ENCODE measurements at regions not wholly inside any gene's neighbourhood (a gene's known extent, or its start where the extent isn't known, plus 50 kb on each side); places are given as distances from the start of the nearest gene placed in this dataset.
A peak's percentile ranks its signal among the peaks of the same experiment; 100 is the strongest.

DNA sequence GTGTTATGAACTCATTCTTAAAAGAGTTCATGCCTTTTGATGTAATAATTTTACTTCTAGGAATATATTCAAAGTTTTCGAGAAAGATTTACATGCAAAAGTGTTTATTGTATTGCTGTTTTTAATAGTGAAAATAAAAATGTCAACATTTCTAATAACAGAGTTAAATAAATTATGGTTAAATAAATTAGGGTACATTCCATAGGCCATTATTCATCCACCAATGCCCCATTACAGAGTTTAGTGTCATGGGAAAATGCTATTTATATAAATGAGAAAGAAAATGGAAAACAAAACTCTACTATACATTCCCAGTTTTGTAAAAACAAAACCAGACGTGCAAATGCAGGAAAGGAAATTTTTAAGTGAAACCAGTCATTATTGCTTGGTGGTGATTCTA is 538.1 kb upstream of the TBL1XR1 start:
- FAIRE-seq, result no peak
- no peak for TF ChIP-seq POLR2A (IDR thresholded peaks at IDR 0.05; ENCODE audit: low read depth, low read length)

DNA sequence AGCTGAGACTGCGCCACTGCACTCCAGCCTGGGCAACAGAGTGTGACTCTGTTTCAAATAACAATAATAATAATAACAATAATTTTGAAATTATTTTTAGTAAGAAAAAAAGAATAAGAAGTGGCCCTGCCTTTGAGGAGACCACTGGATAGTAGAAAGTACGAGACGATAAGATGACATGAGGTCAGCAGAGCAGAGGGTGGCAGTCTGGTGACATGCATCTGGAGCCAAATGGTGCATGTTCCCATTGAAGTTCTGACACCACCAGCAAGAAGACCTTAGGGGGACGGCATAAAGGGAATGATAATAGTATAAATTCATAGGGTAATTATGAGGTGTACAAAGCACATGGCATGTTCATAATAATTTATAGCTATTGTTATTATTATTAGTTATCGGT is 542.2 kb upstream of the TBL1XR1 start:
- DNase-seq (ENCODE audit: insufficient read length) (no peak), FAIRE-seq (no peak)
- TF ChIP-seq POLR2A (IDR thresholded peaks at IDR 0.05; ENCODE audit: low read depth, low read length), result no peak
- no peak for TF ChIP-seq TAF1 (IDR thresholded peaks at IDR 0.05; ENCODE audit: borderline replicate concordance, low read depth, low read length)
- no peak for TF ChIP-seq POLR2AphosphoS5 (IDR thresholded peaks at IDR 0.05; ENCODE audit: low read depth, low read length)

More for the DNA sequence above, 538.1 kb upstream of the TBL1XR1 start:
- no peak for DNase-seq (ENCODE audit: insufficient read length)

DNA sequence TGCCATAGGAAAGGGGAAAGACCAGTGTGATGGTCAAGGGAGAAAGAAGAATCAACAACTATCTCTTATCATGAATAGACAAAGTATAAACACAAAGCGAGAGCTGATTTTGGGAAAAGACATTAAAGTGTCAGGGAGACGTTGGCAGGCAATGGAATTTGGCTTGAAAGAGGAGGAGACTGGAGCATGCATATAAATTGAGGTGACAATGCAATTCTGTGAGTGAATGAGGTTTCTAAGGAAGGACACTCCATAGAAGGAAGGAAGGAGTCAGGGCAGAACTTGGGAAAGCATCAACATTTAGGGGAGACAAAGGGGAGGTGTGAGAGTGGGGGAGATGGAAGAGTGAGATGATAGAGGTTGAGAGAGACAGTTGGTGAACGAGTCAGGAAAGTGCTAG is 543.0 kb upstream of the TBL1XR1 start:
- DNase-seq (ENCODE audit: insufficient read length), result no peak
- TF ChIP-seq TAF1 (IDR thresholded peaks at IDR 0.05; ENCODE audit: borderline replicate concordance, low read depth, low read length) (no peak), POLR2A (IDR thresholded peaks at IDR 0.05; ENCODE audit: low read depth, low read length) (no peak), POLR2AphosphoS5 (IDR thresholded peaks at IDR 0.05; ENCODE audit: low read depth, low read length) (no peak)
- FAIRE-seq, result no peak

DNA sequence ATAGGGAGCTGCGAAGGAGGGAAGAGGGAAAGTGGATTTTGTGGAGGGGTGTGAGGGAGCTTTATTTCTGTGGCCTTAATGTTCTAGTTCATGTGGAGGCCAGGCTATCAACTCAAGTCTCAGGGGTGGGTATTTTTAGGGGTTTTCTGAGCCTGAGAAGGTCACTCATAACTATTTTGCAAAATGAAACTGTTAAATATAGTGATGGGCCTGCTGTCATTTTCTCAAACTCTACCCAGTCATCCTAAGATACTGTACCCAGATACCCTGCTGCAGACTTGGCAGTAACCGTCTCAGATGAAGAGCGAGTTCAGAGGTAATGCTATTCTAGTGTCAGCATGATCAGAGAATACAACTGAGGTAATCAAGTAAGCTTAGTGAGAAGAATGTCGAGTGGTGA is 545.0 kb upstream of the TBL1XR1 start:
- no peak for TF ChIP-seq TAF1 (IDR thresholded peaks at IDR 0.05; ENCODE audit: borderline replicate concordance, low read depth, low read length)
- TF ChIP-seq POLR2A (IDR thresholded peaks at IDR 0.05; ENCODE audit: low read depth, low read length), result no peak
- no peak for TF ChIP-seq POLR2AphosphoS5 (IDR thresholded peaks at IDR 0.05; ENCODE audit: low read depth, low read length)

DNA sequence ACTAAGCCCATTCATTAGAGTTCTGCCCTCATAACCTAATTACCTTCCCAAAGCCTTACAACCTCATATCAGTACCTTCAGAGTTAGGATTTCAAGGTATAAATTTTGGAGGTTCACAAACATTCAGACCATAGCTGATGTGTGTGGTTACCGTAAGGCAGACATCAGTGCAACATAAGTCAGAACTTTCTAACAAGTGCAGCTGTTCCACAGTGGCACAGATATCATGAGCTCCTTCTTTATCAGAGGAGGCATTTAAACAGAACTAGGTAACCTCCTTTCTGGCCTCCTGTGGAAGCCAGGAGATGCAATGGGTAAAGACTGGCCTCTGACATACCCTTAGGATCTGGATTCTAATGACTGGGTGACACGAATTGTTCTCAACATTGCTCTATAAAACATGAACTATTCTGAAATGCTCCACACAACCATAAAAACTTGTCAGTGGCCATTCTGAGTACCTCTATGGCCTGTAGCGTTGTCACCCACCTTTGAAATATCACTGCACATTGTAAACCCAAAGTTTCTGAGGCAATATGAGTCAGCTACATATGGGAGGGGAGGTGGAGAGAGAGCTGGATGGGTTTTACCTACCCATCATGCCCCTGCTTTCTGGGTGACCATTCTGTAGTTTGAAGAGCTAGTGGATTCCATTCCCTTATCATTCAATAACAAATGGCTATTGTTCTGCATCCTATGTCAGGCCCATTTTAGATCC is 546.0 kb upstream of the TBL1XR1 start:
- TF ChIP-seq TAF1 (IDR thresholded peaks at IDR 0.05; ENCODE audit: borderline replicate concordance, low read depth, low read length) (no peak), POLR2A (IDR thresholded peaks at IDR 0.05; ENCODE audit: low read depth, low read length) (no peak), POLR2AphosphoS5 (IDR thresholded peaks at IDR 0.05; ENCODE audit: low read depth, low read length) (no peak)
- no peak for DNase-seq (ENCODE audit: insufficient read length)
- FAIRE-seq, result no peak

More for the DNA sequence above, 545.0 kb upstream of the TBL1XR1 start:
- DNase-seq (ENCODE audit: insufficient read length), result no peak
- peak; percentile 9 for FAIRE-seq

DNA sequence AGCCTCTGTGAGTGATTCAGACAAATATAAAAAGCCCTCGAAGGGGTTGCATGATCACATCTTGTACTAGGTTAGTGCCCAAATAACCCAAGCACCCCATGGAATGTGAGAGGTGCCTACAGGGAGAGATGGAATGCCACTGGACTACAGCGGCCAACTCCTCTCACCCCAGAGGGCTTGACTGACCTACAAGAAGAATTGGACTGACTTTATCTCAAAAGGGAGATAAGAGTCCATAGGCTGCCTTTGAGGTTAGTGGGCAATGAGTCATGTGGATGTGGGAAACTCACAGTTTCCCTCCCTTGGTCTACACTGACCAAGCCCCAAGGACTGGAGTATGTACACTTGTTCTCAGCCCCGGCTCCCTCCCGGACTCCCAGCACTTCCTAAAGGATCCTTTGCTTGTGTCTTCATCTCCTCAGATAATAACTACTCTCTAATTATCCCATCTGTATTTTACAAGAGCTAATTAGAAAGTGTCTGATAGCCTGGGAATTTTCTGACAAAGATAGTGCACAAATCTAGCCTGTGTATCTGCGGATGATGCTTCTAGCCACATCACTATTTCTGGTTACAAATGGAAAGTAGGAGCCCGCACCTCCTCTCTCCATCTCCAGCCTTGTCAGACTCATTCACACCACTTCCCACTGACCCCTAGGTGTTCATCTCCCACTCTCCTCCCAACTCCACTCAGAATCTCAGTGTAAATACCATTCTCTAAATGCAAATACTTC is 547.8 kb upstream of the TBL1XR1 start:
- TF ChIP-seq TAF1 (IDR thresholded peaks at IDR 0.05; ENCODE audit: borderline replicate concordance, low read depth, low read length) (no peak), POLR2A (IDR thresholded peaks at IDR 0.05; ENCODE audit: low read depth, low read length) (no peak), POLR2AphosphoS5 (IDR thresholded peaks at IDR 0.05; ENCODE audit: low read depth, low read length) (no peak)
- DNase-seq (ENCODE audit: insufficient read length) (no peak), FAIRE-seq (peak; percentile 14)

DNA sequence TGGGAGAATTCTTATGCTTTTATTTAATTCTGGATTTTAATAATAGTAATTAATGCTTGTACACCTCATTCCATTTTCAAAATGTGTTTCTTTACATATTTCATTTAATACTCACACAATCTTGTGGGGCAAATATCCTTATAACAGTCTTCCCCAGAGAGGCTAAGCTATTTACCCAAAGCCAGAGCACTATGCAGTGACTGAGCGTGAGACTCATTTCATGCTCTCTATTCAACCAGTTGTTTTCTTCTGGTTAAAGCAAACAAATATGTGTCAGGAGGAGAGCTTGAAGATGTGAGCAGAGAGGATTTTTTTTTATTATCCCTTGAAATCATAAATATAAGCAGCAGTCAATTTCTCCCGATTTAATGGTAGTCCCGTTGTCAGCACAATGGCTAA is 548.3 kb upstream of the TBL1XR1 start:
- FAIRE-seq, result peak; percentile 36
- DNase-seq (ENCODE audit: insufficient read length), result no peak
- TF ChIP-seq POLR2A (IDR thresholded peaks at IDR 0.05; ENCODE audit: low read depth, low read length), result no peak
- TF ChIP-seq TAF1 (IDR thresholded peaks at IDR 0.05; ENCODE audit: borderline replicate concordance, low read depth, low read length), result no peak
- no peak for TF ChIP-seq POLR2AphosphoS5 (IDR thresholded peaks at IDR 0.05; ENCODE audit: low read depth, low read length)

DNA sequence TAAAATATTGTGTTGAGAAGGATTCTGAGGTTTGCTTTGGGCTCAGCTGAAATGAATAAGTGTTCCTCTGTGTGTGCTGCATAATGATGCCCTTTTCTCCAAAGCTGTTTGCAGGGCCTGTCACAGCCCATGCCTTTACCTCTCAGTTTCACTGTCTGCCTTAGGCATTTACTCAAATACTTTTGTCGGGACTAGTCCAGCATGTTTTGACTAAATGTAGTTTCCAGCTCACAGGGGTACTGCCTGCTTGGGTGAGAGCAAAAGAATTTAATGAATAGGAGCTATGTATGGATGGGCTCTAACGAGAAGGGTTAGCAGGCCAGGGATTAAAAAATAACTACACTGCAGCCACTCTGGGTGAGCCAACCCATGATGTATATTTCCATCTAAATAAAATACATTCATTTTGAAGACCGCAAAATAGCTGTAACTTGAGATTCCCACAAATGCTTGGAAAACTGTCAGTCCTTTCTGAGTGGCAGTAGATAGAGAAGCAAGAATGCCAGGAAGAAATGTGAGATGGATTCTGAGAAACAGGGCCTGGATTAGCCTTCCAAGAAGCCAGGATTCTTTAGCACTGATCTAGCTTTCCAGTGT is 549.2 kb upstream of the TBL1XR1 start:
- TF ChIP-seq POLR2AphosphoS5 (IDR thresholded peaks at IDR 0.05; ENCODE audit: low read depth, low read length) (no peak), POLR2A (IDR thresholded peaks at IDR 0.05; ENCODE audit: low read depth, low read length) (no peak), TAF1 (IDR thresholded peaks at IDR 0.05; ENCODE audit: borderline replicate concordance, low read depth, low read length) (no peak)
- FAIRE-seq, result peak; percentile 50
- no peak for DNase-seq (ENCODE audit: insufficient read length)

DNA sequence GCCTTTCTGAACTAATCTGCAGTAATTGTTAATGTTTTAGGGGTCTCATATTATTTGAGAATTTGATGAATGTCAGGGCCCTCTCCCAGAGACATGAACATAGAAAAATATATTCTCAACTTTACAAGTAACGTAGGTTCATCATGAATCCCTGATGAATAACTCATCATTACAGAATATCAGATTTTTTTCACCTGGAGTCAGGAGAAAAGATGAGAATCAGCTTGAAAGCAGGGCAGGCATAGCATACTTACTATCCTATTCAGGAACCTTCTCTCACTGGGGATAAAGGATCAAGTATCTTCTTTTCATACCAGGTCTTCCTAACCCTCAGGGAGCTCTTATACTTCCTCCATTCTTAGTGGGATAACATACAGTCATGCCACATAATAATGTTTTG is 552.6 kb upstream of the TBL1XR1 start:
- no peak for DNase-seq (ENCODE audit: insufficient read length)
- FAIRE-seq, result no peak
- TF ChIP-seq TAF1 (IDR thresholded peaks at IDR 0.05; ENCODE audit: borderline replicate concordance, low read depth, low read length) (no peak), POLR2A (IDR thresholded peaks at IDR 0.05; ENCODE audit: low read depth, low read length) (no peak), POLR2AphosphoS5 (IDR thresholded peaks at IDR 0.05; ENCODE audit: low read depth, low read length) (no peak)

DNA sequence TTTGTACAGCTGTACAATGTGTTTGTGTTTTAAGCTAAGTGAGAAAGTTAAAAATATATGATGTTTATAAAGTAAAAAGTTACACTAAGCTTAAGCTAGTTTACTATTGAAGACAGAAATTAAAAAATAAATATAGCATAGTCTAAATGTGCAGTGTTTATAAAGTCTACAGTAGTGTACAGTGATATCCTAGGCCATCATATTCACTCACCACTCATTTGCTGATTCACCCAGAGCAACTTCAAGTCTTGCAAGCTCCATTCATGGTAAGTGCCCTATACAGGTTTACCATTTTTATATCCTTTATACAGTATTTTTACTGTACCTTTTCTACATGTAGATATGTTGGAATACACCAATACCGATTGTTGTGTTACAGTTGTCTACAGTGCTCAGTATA is 553.2 kb upstream of the TBL1XR1 start:
- no peak for TF ChIP-seq TAF1 (IDR thresholded peaks at IDR 0.05; ENCODE audit: borderline replicate concordance, low read depth, low read length)
- TF ChIP-seq POLR2A (IDR thresholded peaks at IDR 0.05; ENCODE audit: low read depth, low read length), result no peak
- no peak for TF ChIP-seq POLR2AphosphoS5 (IDR thresholded peaks at IDR 0.05; ENCODE audit: low read depth, low read length)
- FAIRE-seq, result no peak
- no peak for DNase-seq (ENCODE audit: insufficient read length)

DNA sequence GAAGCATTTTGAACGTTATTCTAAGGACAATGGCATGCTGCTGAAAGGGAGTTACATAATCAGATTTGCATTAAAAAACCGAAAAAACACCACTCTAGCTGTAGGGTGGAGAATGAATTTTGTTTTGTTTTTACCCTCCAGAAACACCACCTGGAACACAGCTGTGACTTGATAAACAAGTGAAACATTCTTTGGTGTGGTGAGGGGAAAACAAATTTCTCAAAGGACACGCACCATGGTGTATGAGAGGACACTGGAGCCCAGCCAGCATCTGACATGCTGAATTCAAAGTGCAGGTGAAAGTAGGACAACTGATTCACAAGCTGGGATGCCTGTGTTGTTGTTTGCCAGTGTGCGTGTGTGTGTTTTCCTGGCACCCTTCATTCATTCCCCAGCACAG is 554.5 kb upstream of the TBL1XR1 start:
- DNase-seq (ENCODE audit: insufficient read length), result no peak

DNA sequence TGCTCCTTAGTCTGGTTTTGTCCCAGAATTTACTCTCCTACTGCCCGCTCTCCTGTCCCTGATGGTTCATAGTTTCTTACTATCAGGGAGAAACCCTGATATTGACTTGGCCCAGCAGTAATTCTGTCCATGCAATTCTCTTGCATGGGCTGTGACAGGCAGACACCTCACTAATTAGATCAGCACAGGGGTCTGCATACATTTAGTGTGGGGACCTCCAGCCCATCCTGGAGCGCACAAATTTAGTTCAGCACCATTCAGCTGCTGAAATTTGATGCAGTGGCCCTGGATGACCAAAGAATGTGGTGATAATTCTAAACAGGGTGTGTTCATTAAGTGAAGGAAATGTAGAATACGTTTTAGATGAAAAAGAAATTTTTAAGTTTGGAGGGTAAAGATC is 555.5 kb upstream of the TBL1XR1 start:
- no peak for FAIRE-seq
- no peak for DNase-seq (ENCODE audit: insufficient read length)
- TF ChIP-seq TAF1 (IDR thresholded peaks at IDR 0.05; ENCODE audit: borderline replicate concordance, low read depth, low read length) (no peak), POLR2A (IDR thresholded peaks at IDR 0.05; ENCODE audit: low read depth, low read length) (no peak), POLR2AphosphoS5 (IDR thresholded peaks at IDR 0.05; ENCODE audit: low read depth, low read length) (no peak)

More for the DNA sequence above, 554.5 kb upstream of the TBL1XR1 start:
- FAIRE-seq, result no peak
- TF ChIP-seq POLR2A (IDR thresholded peaks at IDR 0.05; ENCODE audit: low read depth, low read length) (no peak), TAF1 (IDR thresholded peaks at IDR 0.05; ENCODE audit: borderline replicate concordance, low read depth, low read length) (no peak), POLR2AphosphoS5 (IDR thresholded peaks at IDR 0.05; ENCODE audit: low read depth, low read length) (no peak)
